Peyer's patch (tissue), 4 donors: ENCODE measurements at regions not wholly inside any gene's neighbourhood (a gene's known extent, or its start where the extent isn't known, plus 50 kb on each side); places are given as distances from the start of the nearest gene placed in this dataset.

ENCODE experiments used
- CTCF ChIP-seq, 6 experiments: fragments of 450-650 bp in 4 of 6; fragments of 200-600 bp in 2 of 6; sonication (generic) in 1 of 6; IDR thresholded peaks; one replicate each; pipeline ENCODE4 v1.5.1; 2017 to 2019; ENCODE audit warnings: antibody characterized with exemption in 6 of 6, mild to moderate bottlenecking in 3 of 6, moderate library complexity in 1 of 6
- POLR2A ChIP-seq, 2 donors: fragments of 450-650 bp; IDR thresholded peaks; one replicate each; pipeline ENCODE4 v1.5.1; 2017; ENCODE audit warnings: antibody characterized with exemption in 2 of 2, mild to moderate bottlenecking in 2 of 2, moderate library complexity in 2 of 2

GRCh38 chr13:109510013-109510412, 276.4 kb downstream of the IRS2 start:
- no peak for TF ChIP-seq CTCF (IDR thresholded peaks at IDR 0.05)
- no peak for TF ChIP-seq POLR2A (IDR thresholded peaks at IDR 0.05)
